Esophagus squamous epithelium (tissue), 4 donors: ENCODE measurements at regions not wholly inside any gene's neighbourhood (a gene's known extent, or its start where the extent isn't known, plus 50 kb on each side); places are given as distances from the start of the nearest gene placed in this dataset.

Source experiments
- POLR2A ChIP-seq, 4 donors: fragments of 450-650 bp; IDR thresholded peaks; one replicate each; pipeline ENCODE4 v1.6.1; 2017; ENCODE audit warnings: antibody characterized with exemption in 4 of 4, mild to moderate bottlenecking in 4 of 4, moderate library complexity in 3 of 4
- TF ChIP-seq, protein P1 (sequence below), 6 experiments: fragments of 450-650 bp in 4 of 6; fragments of 200-600 bp in 2 of 6; sonication (generic) in 2 of 6; IDR thresholded peaks; one replicate each; pipeline ENCODE4 v1.5.1; 2016 to 2019; ENCODE audit warnings: antibody characterized with exemption in 6 of 6, mild to moderate bottlenecking in 4 of 6, moderate library complexity in 4 of 6

DNA sequence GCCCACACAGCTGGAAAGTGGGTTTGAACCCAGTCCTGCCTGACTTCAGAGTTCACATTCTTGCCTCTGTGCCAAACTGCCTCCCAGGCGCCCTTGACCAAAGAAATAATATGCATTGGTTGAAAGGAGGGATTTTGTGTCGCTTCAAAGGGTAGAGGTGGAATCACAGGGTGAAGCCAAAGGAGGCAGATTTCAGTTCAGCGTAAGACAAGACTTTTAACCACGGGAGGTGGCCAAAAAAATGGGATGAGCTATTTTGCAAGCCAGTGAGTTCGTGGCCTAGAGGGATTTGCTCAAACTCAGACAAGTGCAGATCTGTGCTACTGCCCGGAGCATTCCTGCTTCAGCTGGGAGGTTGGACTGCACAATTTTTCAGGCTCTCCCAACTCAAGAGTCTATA, 57.6 kb upstream of the RANBP3L start:
- TF ChIP-seq, protein P1, sequence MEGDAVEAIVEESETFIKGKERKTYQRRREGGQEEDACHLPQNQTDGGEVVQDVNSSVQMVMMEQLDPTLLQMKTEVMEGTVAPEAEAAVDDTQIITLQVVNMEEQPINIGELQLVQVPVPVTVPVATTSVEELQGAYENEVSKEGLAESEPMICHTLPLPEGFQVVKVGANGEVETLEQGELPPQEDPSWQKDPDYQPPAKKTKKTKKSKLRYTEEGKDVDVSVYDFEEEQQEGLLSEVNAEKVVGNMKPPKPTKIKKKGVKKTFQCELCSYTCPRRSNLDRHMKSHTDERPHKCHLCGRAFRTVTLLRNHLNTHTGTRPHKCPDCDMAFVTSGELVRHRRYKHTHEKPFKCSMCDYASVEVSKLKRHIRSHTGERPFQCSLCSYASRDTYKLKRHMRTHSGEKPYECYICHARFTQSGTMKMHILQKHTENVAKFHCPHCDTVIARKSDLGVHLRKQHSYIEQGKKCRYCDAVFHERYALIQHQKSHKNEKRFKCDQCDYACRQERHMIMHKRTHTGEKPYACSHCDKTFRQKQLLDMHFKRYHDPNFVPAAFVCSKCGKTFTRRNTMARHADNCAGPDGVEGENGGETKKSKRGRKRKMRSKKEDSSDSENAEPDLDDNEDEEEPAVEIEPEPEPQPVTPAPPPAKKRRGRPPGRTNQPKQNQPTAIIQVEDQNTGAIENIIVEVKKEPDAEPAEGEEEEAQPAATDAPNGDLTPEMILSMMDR (IDR thresholded peaks at IDR 0.05): no peak
- TF ChIP-seq POLR2A (IDR thresholded peaks at IDR 0.05): no peak
